HG02938 (cell line): ENCODE measurements at regions not wholly inside any gene's neighbourhood (a gene's known extent, or its start where the extent isn't known, plus 50 kb on each side); places are given as distances from the start of the nearest gene placed in this dataset.

Source experiments
- ATAC-seq: cut with Tn5 transposase; IDR thresholded peaks from one replicate; pipeline ENCODE4 v1.9.1; 2021; ENCODE audit warnings: mild to moderate bottlenecking, moderate library complexity; ENCODE audit not compliant: unreplicated experiment

- no peak for ATAC-seq
Observed at GRCh38 chr7:41383596-41383995, 319.3 kb downstream of the INHBA start.

GRCh38 chr7:41378156-41378555, 324.7 kb downstream of the INHBA start:
- no peak for ATAC-seq

DNA sequence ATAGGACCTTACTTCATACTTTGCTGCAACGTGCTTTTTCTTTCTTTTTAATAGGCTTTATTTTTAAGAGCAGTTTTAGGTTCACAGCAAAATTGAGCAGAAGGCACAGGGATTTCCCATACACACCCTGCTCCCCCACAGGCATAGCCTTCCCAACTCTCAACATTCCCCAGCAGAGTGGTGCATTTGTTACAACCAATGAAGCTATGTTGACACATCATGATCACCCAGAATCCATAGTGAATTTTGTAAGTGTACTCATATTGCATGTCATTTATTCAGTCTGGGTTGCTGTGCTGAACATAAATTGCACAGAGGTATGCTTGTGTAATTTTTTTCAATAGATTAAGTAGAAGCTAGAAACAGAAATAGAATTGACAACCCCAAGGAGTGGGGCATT, 327.3 kb downstream of the INHBA start:
- ATAC-seq: no peak

GRCh38 chr7:41374150-41374848, 328.6 kb downstream of the INHBA start:
- ATAC-seq: no peak

- ATAC-seq: no peak
Observed at GRCh38 chr7:41367967-41368882, 334.7 kb downstream of the INHBA start.

DNA sequence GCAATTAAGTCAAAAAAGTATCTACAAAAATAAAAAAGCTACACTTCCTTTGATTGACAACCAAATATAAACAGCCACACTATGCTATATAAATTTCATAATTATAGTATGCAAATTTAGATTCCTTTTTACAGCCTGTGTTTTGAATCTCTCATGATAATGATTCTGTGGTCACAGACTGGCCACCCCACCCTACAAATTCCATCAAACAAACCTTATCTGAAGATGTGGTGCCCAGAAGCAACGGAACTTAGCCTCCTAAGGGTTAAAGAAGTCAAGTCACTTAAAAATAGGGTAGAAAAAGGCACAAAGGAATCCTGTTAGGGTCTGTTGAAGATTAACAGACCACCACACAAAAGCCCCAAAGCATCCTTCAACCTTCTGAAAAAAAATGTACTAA, 351.8 kb downstream of the INHBA start:
- ATAC-seq: no peak

GRCh38 chr7:41346878-41347277, 356.0 kb downstream of the INHBA start:
- ATAC-seq: no peak

DNA sequence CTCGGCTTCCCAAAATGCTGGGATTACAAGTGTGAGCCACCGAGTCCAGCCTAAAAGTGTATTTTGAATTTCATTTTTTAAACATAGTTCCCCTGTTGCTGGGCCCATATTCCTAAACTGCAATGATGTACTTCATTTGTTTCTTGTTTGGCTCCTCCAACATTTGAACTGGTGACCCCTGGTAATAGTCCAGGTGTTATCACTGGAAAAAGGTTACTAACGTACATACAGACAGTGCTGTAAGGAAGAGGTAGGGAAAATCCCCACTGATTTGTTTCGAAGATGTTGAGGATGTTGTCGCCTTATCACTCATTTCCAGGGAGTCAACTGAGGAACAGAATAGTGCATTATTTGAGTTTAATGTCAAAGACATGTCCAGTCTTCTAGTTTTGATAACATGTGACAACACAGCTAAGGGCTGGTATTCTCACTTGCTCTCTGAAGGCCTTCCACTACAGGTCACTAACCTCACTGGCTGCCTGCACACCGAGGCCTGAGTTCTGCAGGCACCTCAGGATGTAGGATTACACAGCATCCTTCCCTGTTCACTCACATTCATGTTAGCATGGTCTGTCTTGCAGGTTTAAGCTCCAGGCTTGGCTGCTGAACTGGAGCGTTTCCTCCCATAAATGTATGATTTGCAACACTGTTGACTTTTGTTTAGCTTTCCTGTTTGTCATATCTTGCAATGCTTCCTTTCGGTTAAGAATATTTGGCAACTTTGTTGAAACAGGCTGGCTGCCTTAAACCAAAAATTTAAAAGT, 362.8 kb downstream of the INHBA start:
- no peak for ATAC-seq

GRCh38 chr7:41336981-41337380, 365.9 kb downstream of the INHBA start:
- ATAC-seq: no peak

- no peak for ATAC-seq
Observed at GRCh38 chr7:41336455-41336952, 366.4 kb downstream of the INHBA start.

- no peak for ATAC-seq
Observed at GRCh38 chr7:41334071-41334862, 368.6 kb downstream of the INHBA start.

DNA sequence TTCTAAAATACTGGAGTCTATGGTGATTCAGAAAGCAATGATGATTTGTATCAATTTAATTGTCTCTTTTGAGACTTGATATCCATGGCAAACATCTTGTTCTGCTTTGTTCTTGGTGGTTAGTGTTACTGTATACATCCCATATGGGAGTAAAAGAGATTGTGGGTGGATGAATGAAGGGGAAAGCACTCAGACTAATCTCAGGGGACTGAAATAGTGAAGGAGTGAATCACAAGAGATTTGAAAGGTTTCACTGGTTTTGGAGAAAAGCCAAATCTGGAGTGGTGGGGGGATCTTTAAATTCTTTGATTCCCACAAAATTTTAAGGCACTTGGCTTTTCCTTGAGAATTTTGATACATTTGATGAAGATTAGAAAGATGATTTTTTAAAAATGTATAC, 369.4 kb downstream of the INHBA start:
- ATAC-seq: no peak

- ATAC-seq: no peak
Observed at GRCh38 chr7:41331194-41331593, 371.7 kb downstream of the INHBA start.

GRCh38 chr7:41328544-41328943, 374.3 kb downstream of the INHBA start:
- no peak for ATAC-seq

DNA sequence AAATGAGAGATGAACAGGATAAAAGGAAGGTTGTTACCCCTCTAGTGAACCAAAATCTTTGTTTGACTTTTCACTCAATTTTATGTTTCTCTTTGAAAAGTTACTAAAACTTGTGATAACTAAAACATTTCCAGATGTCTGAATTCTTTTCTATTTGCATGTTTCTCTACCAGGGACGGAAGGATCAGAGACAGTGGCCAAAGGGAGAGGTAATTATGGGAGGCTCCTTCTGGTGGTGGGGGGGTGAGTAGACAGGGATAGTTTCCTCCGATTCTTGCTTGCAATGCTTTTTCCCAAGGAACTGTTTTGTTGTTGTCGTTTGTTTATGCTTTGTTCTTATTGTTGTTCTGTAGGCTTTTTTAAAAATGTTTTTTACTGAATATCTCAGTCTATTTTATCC, 374.8 kb downstream of the INHBA start:
- no peak for ATAC-seq

GRCh38 chr7:41326616-41327015, 376.3 kb downstream of the INHBA start:
- no peak for ATAC-seq

GRCh38 chr7:41323806-41324205, 379.1 kb downstream of the INHBA start:
- ATAC-seq: no peak

DNA sequence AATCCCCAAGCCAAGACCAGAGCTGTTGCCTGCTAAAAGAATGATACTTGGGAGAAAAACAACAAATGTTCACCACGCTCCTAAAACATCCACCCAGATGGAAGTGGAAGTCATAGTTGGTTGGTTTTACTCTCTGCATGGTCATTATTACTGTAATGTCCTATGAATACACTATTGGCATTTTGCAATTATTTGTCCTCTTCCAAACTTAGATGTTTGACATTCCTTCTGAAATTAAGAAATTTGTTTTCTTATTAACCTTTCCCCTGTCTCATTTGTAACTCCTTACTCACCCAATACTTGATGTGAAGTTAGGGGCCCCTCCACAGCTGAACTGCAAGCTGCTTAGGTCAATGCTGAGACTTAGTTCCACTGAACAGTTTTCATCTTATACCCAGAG, 383.3 kb downstream of the INHBA start:
- ATAC-seq: no peak

DNA sequence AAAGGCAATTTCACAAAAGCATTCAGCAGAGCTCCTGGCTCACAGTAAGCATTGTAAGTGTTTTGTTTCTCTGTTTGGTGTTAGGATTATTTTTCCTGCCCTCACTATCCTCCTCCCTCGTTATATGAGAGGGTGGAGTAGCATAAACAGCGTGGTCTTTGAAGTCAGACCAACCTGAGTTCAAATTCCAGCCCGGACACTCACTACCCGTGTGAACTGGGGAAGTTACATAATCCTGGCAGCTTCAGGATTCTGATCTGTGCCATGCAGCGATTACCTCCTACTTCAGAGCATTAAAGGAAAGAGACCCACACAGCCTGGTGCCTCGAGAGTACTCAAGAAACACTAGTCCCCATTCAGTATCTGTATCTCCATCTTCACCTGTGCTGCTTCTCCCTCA, 386.5 kb downstream of the INHBA start:
- ATAC-seq: no peak

DNA sequence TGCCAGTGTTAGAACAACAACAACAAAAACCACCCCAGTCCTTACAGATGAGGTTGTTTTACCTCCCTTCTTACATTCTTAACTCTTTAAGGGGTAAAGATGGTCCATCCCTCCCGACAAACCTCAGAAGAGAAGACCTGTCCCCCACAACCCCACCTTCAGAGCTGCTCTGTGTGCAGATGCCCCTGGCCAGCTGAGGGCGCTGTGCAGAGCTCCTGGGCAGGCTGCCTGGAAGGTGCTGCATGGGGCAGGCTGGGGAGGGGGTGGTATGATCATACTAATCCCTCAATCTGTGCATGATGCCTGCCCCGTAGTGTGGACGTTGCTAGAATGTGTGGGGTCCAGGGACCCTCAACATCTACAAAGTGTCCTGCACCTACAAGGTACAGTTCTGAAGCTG, 387.1 kb downstream of the INHBA start:
- ATAC-seq: no peak

- ATAC-seq: no peak
Observed at GRCh38 chr7:41313171-41313570, 389.7 kb downstream of the INHBA start.
